ENCODE measurements at regions not wholly inside any gene's neighbourhood (a gene's known extent, or its start where the extent isn't known, plus 50 kb on each side); places are given as distances from the start of the nearest gene placed in this dataset.

DNA sequence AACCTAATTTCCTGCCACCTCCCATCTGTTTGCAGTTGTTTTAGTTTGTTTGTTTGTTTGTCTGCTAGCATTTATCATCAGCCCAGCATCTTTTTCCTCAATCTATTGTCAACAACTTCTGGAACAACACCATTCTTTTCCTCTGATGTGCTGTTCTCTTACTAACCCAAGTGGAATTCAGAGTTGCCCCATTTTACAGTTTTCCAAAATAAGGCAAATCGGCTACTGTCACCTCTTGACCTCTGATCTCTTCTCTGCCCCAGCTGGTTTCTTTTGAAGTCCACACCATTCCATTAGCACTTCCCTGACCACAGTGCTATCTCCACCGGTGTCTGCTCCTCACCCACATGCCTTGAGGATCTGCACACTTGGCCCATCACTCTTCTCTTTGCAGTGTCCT, 102.4 kb downstream of the EFNB2 start:
- DNase-seq (ENCODE audit: low read depth in 2 of 2), result no peak

- no peak for DNase-seq (ENCODE audit: low read depth in 2 of 2)
Measured at GRCh38 chr13:106432636-106433035, 102.8 kb downstream of the EFNB2 start.

GRCh38 chr13:106426909-106427308, 108.6 kb downstream of the EFNB2 start:
- DNase-seq (ENCODE audit: low read depth in 2 of 2), result no peak

- DNase-seq (ENCODE audit: low read depth in 2 of 2), result no peak
Measured at GRCh38 chr13:106425661-106426060, 109.8 kb downstream of the EFNB2 start.

- DNase-seq (ENCODE audit: low read depth in 2 of 2), result no peak
Measured at GRCh38 chr13:106424805-106425204, 110.7 kb downstream of the EFNB2 start.

DNA sequence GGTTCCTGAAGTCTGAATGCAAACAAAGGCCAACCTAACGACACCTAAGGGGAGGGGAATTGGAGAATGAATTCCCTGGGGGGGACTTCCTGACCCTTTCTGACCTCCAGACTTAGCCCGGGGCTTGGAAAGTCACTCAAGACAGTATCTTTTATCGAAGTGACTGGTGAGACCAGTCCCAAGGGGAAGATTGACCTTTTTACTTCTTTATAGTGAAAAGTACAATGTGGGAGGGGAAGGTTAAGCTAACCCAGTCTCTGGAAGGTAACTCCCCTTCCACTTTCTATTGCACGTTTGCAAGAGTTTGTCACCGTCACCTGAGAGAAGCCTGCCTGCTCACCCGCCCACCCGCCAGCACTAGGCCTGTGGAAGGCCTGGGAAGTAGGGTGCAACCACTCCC, 111.9 kb downstream of the EFNB2 start:
- no peak for DNase-seq (ENCODE audit: low read depth in 2 of 2)

- no peak for DNase-seq (ENCODE audit: low read depth in 2 of 2)
Measured at GRCh38 chr13:106418556-106418955, 116.9 kb downstream of the EFNB2 start.

DNA sequence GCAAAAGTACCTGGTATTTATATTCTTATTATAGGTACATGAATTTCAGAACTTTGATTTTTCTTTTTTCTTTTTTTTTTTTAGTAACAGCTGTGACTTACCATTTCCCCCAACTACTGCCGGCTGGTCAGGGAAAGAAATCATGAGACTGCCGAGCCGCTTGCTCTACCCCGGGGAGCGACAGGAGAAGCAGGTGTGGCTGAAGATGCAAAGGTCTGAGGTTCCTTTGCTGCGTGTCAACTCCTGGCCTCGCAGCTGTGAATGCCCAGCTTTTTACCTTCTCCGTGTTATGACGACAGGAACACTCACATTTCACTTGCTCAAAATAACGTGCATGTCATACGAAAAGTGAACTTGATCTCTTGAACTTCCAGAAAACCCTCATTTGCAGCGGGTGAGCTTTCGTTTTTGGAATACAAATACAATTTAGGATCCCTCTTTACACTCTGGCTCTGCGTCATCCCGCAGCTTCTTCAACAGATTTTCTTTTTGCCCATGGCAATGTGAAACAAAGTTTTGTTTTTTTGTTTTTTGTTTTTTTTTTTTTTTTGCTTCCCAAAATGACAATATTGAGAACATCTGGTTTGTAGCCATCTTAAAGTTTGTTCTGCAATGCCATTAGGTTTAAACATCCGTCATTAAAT, 117.9 kb downstream of the EFNB2 start:
- DNase-seq (ENCODE audit: low read depth in 2 of 2), result no peak

DNA sequence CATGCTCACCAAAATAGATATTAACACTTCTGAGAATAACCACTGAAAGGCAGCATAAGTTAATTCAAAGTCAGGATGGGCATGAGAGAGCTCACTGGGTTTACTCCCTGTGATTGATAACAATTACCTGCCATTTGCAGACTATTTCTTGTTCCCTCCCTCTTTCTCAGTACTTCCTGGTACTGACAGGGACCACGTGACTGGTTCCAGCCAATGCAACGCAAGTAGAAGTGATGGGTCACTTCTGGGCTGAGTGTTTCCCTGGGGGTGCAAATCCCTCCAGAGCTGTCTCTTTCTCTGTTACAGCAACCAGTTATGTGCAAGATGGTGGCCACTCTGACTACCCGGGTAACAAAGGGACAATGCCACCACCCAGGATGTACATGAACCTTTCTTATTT, 118.8 kb downstream of the EFNB2 start:
- DNase-seq (ENCODE audit: low read depth in 2 of 2), result no peak

DNA sequence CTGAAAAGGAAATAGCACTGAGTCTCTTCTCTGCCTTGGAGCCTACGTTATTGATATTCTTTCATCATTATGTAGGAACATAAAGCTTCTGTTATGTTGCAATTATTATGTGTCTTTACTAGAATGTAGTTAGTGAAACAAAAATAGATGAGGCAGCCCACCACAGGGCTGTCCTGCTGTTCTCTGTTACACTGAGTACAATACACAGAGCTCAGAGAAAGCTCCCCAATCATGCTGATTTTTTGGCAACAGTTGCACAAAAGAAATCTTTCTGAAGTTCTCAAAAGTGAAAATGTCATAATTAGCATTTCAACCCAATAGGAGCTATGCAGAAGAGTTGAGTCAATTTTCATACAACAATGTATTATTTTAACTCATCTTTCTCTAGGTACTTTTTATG, 119.5 kb downstream of the EFNB2 start:
- no peak for DNase-seq (ENCODE audit: low read depth in 2 of 2)

GRCh38 chr13:106415442-106415841, 120.0 kb downstream of the EFNB2 start:
- DNase-seq (ENCODE audit: low read depth in 2 of 2), result no peak

- no peak for DNase-seq (ENCODE audit: low read depth in 2 of 2)
Measured at GRCh38 chr13:106407338-106407737, 128.1 kb downstream of the EFNB2 start.

GRCh38 chr13:106405731-106406130, 129.7 kb downstream of the EFNB2 start:
- no peak for DNase-seq (ENCODE audit: low read depth in 2 of 2)

DNA sequence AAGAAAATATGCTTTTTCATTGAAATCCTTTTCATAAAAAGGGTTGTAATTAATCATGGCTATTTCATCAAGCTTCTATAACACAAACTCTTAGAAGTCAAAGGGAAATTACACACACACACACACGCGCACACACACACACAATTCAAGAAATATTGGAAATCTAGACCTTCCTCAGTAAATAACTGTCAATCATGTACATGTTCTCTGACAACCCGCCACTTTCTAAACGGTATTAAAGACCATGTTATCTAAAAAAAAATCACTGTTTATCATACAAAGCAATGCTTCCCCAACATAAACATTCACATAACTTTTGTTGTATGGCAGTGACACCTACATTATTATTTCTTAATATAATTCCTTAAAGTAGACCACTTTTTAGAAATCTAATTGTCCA, 132.2 kb downstream of the EFNB2 start:
- DNase-seq (ENCODE audit: low read depth in 2 of 2), result no peak

DNA sequence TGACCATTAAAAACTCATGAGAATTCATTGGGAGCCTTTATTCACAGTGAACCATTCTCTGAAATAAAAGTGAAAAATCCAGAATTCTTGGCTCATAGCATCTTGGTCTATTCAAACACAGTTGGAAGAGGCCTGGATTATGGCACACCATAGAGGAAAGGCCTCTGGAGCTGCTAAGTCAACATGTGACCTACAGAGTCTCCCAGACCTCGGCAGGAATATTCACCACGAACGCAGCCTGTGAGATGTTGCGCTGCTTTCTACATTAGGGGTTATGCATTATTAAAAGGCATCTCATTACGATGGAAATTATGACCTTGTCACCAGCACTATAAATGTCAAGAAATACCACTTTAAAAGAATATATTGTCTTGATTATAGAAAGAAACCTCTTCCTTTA, 132.6 kb downstream of the EFNB2 start:
- DNase-seq (ENCODE audit: low read depth in 2 of 2), result no peak

- DNase-seq (ENCODE audit: low read depth in 2 of 2), result no peak
Measured at GRCh38 chr13:106401081-106401480, 134.4 kb downstream of the EFNB2 start.

DNA sequence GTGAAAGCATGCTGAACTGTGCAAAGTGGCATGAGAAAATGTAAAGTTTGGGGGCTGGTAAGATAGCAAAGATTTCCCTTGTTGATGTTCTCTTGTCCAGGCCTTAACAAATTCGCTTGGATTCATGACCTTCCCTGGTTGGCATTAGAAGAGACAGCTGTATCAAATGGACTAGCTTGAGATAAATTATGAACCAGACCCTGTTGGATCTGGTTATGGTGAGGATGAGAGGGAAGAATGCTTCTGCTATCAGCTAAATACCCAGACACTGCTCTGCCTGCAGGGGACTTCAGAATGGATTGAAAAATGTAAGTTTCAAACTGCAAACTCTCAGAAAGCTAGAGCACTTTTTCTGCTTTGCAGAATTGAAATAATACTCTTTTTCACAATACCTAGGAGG, 135.2 kb downstream of the EFNB2 start:
- DNase-seq (ENCODE audit: low read depth in 2 of 2), result no peak

GRCh38 chr13:106398289-106398688, 137.2 kb downstream of the EFNB2 start:
- no peak for DNase-seq (ENCODE audit: low read depth in 2 of 2)

DNA sequence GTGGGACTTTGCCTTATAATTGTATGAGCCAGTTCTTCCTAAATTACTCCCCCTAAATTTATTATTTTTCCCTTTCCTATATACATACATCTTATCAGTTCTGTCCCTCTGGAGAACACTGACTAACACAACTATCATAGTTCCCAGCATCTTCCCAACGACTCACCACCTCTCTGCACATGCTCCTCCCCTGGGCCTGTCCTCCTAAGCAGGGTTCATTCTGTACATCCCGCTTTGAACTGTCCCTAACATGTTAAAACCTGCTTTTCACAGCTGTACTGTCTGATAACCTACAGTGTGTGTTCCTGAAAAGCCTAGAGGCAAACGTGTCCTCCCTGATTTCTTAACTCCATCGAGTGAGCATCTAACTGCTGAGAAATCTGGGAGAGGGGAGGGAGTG, 141.7 kb downstream of the EFNB2 start:
- no peak for DNase-seq (ENCODE audit: low read depth in 2 of 2)

- no peak for DNase-seq (ENCODE audit: low read depth in 2 of 2)
Measured at GRCh38 chr13:106391681-106392080, 143.8 kb downstream of the EFNB2 start.

DNA sequence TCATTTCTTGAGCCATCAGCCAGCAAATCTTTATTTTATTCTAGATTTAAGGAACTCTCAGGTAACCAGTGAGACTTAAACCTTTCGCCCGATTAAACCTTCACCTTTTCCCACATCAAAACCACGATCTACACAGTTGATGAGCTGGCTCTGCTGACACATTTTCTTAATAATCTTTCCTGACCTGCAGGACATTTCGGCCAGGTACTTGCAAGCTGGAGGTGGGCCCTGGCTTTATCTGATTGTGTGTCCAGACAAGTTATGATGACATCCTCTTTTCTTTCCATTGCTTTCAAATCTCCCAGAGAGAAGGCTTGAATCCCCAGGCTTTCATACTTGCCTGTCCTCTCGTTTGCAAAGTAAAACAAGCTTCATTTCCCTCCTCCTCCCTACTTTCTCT, 144.2 kb downstream of the EFNB2 start:
- DNase-seq (ENCODE audit: low read depth in 2 of 2), result no peak

DNA sequence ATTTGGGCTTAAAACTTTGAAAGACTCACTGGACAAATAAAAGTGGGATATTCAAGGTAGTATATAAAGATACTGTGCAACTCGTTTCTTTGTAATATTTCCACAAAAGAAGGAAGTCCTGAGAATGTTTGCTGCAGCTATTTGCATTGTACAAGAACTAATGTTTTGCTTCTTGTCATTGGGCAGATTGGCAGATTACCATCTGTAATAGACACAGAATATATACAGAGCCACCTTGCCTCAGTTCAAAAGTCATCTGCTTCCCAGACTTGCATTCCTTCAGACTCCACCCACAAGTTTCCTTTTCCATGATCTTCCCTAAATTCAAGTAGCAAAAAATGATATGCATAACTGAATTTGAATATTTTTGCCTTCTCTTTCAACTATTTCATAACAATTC, 145.1 kb downstream of the EFNB2 start:
- DNase-seq (ENCODE audit: low read depth in 2 of 2), result no peak

DNA sequence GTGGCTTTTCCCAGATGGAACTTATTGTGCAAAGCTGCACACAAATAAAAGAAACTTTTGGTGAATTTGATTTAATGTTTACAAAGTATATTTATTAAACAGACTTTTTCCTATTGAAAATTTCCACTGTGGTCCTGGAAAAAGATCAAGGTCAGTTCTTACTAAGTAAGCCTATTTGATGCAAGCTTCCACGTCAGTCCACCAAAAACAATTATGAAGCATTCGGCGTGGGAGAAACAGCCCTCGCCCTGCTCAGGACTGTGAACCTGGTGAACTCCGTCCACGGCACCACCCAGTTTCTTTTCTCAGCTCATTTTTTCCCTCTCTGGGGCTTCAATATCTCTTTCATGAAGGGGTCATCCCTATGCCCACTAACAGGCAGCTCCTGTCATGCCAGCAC, 149.8 kb downstream of the EFNB2 start:
- DNase-seq (ENCODE audit: low read depth in 2 of 2), result no peak

GRCh38 chr13:106384516-106384915, 150.9 kb downstream of the EFNB2 start:
- DNase-seq (ENCODE audit: low read depth in 2 of 2), result no peak

All from stimulated activated CD4-positive, alpha-beta T cell treated with anti-CD3 and anti-CD28 coated beads, Interleukin-12 subunit alpha, Interleukin-12 subunit beta, amount 100 ng/mL, for 24 hours (primary cell).